ENCODE measurements at regions not wholly inside any gene's neighbourhood (a gene's known extent, or its start where the extent isn't known, plus 50 kb on each side); places are given as distances from the start of the nearest gene placed in this dataset.

GRCh38 chr3:74281705-74282104 is 332.8 kb downstream of the CNTN3 start:
- no peak overlapping the region for H3K9ac ChIP-seq (ENCODE audit: control insufficient read depth, insufficient read depth, low read length)
- H2AFZ ChIP-seq (ENCODE audit: control insufficient read depth, low read depth, low read length): no peak overlapping the region
- ChIA-PET SMC1A (ENCODE audit: uncharacterized antibody, unreplicated experiment) (no interaction called here), RAD21 (ENCODE audit: unreplicated experiment) (no interaction called here), POLR2A (no interaction called here), CTCF (no interaction called here)
- no peak for ATAC-seq
- no peaks in the 10 kb centered on the region for H3K4me1 ChIP-seq (ENCODE audit: control insufficient read depth, insufficient read depth, low read length)
- H3K4me2 ChIP-seq (ENCODE audit: control insufficient read depth, insufficient read depth): no peak overlapping the region
- WGBS (ENCODE audit: insufficient coverage, insufficient replicate concordance, low lambda C conversion rate, missing lambda C conversion rate): 5% methylated on average over 1 of the region's 1 CpG
- intact Hi-C loops (cut with micrococcal nuclease; ENCODE audit: unreplicated experiment): no loop called here
- no peak overlapping the region for H3K4me3 ChIP-seq
- TF ChIP-seq STAT3 (IDR thresholded peaks at IDR 0.05; ENCODE audit: low read depth, low read length) (no peak), POLR2AphosphoS2 (IDR thresholded peaks at IDR 0.05; ENCODE audit: low read depth, low read length) (no peak), BHLHE40 (IDR thresholded peaks at IDR 0.05; ENCODE audit: borderline replicate concordance in 1 of 2, low read depth in 2 of 2, low read length in 1 of 2) (no peak), ZBED1 (IDR thresholded peaks at IDR 0.05; ENCODE audit: borderline replicate concordance) (no peak), NR2C1 (IDR thresholded peaks at IDR 0.05) (no peak), EZH2 (IDR thresholded peaks at IDR 0.05; ENCODE audit: borderline replicate concordance, control insufficient read depth, low read depth, low read length) (no peak), CREM (IDR thresholded peaks at IDR 0.05; ENCODE audit: low read depth) (no peak), TARDBP (IDR thresholded peaks at IDR 0.05; ENCODE audit: borderline replicate concordance) (no peak), E2F4 (IDR thresholded peaks at IDR 0.05; ENCODE audit: low read depth, low read length) (no peak), ATF7 (IDR thresholded peaks at IDR 0.05; ENCODE audit: low read depth) (no peak), MTA2 (IDR thresholded peaks at IDR 0.05; ENCODE audit: low read depth) (no peak)
- in situ Hi-C loops (cut with MboI): no loop called here
- FAIRE-seq: no peak
- no TSS peak for BruUV-seq (replicated peaks)
- no peaks in the 10 kb centered on the region for H3K79me2 ChIP-seq (ENCODE audit: control insufficient read depth, insufficient read depth, low read length)
- H4K20me1 ChIP-seq (ENCODE audit: control insufficient read depth, insufficient read depth): no peaks in the 10 kb centered on the region
- no peaks in the 10 kb centered on the region for H3K36me3 ChIP-seq (ENCODE audit: control insufficient read depth in 2 of 2, insufficient read depth in 2 of 2, low read length in 1 of 2)
- H3K27ac ChIP-seq (ENCODE audit: control insufficient read depth, insufficient read depth): no peak overlapping the region
- no peak for DNase-seq (ENCODE audit: low read depth, low spot score)
- no peaks in the 10 kb centered on the region for H3K27me3 ChIP-seq (replicated peaks in 1 of 2; ENCODE audit: control insufficient read depth in 2 of 2, insufficient read depth in 2 of 2, low read length in 1 of 2)
- no peaks in the 10 kb centered on the region for H3K9me3 ChIP-seq (replicated peaks; ENCODE audit: control insufficient read depth, insufficient read depth, low read length)

Data from GM12878 (cell line).